CD1c-positive myeloid dendritic cell (primary cell): ENCODE measurements at regions not wholly inside any gene's neighbourhood (a gene's known extent, or its start where the extent isn't known, plus 50 kb on each side); places are given as distances from the start of the nearest gene placed in this dataset.
"Not testable (repeated sequence)": the region's sequence is repeated elsewhere in the genome, so short reads cannot be mapped to it uniquely, and the experiment has no call there.

Experiments
- DNase-seq: peaks from one replicate; pipeline ENCODE4 v3.0.0-alpha.2; 2016; ENCODE audit errors: extremely low spot score

- DNase-seq: no peak
Observed at GRCh38 chr4:159937595-159937994, 834.7 kb downstream of the RAPGEF2 start.

- DNase-seq: not testable (repeated sequence)
Observed at GRCh38 chr4:159939681-159940080, 836.8 kb downstream of the RAPGEF2 start.

- no peak for DNase-seq
Observed at GRCh38 chr4:159941076-159941475, 838.2 kb downstream of the RAPGEF2 start.

- no peak for DNase-seq
Observed at GRCh38 chr4:159944477-159944876, 841.6 kb downstream of the RAPGEF2 start.

- peak; percentile 22 for DNase-seq
Observed at GRCh38 chr4:159946983-159947615, 844.2 kb downstream of the RAPGEF2 start.

- DNase-seq: no peak
Observed at GRCh38 chr4:159950707-159951106, 847.8 kb downstream of the RAPGEF2 start.

GRCh38 chr4:159966746-159967145 is 863.9 kb downstream of the RAPGEF2 start:
- DNase-seq: no peak

- not testable (repeated sequence) for DNase-seq
Observed at GRCh38 chr4:159976871-159977482, 874.1 kb downstream of the RAPGEF2 start.

- no peak for DNase-seq
Observed at GRCh38 chr4:159977907-159978617, 875.2 kb downstream of the RAPGEF2 start.

GRCh38 chr4:159979351-159979750 is 876.5 kb downstream of the RAPGEF2 start:
- no peak for DNase-seq

- no peak for DNase-seq
Observed at GRCh38 chr4:159979953-159980352, 877.1 kb downstream of the RAPGEF2 start.

- DNase-seq: no peak
Observed at GRCh38 chr4:159980826-159981468, 878.1 kb downstream of the RAPGEF2 start.

- DNase-seq: no peak
Observed at GRCh38 chr4:159981469-159981856, 878.6 kb downstream of the RAPGEF2 start.

- no peak for DNase-seq
Observed at GRCh38 chr4:159983082-159983481, 880.2 kb downstream of the RAPGEF2 start.

- no peak for DNase-seq
Observed at GRCh38 chr4:160009656-160010493, 907.0 kb downstream of the RAPGEF2 start.

- no peak for DNase-seq
Observed at GRCh38 chr4:160019936-160020335, 917.1 kb downstream of the RAPGEF2 start.

- no peak for DNase-seq
Observed at GRCh38 chr4:160020804-160021203, 917.9 kb downstream of the RAPGEF2 start.

- no peak for DNase-seq
Observed at GRCh38 chr4:160021870-160022269, 919.0 kb downstream of the RAPGEF2 start.

- DNase-seq: no peak
Observed at GRCh38 chr4:160026721-160027120, 923.8 kb downstream of the RAPGEF2 start.

GRCh38 chr4:160034501-160034900 is 931.6 kb downstream of the RAPGEF2 start:
- no peak for DNase-seq

- no peak for DNase-seq
Observed at GRCh38 chr4:160038615-160039014, 935.7 kb downstream of the RAPGEF2 start.

GRCh38 chr4:160044693-160045092 is 941.8 kb downstream of the RAPGEF2 start:
- no peak for DNase-seq
